ENCODE measurements at regions not wholly inside any gene's neighbourhood (a gene's known extent, or its start where the extent isn't known, plus 50 kb on each side); places are given as distances from the start of the nearest gene placed in this dataset.
A peak's percentile ranks its signal among the peaks of the same experiment; 100 is the strongest.

DNA sequence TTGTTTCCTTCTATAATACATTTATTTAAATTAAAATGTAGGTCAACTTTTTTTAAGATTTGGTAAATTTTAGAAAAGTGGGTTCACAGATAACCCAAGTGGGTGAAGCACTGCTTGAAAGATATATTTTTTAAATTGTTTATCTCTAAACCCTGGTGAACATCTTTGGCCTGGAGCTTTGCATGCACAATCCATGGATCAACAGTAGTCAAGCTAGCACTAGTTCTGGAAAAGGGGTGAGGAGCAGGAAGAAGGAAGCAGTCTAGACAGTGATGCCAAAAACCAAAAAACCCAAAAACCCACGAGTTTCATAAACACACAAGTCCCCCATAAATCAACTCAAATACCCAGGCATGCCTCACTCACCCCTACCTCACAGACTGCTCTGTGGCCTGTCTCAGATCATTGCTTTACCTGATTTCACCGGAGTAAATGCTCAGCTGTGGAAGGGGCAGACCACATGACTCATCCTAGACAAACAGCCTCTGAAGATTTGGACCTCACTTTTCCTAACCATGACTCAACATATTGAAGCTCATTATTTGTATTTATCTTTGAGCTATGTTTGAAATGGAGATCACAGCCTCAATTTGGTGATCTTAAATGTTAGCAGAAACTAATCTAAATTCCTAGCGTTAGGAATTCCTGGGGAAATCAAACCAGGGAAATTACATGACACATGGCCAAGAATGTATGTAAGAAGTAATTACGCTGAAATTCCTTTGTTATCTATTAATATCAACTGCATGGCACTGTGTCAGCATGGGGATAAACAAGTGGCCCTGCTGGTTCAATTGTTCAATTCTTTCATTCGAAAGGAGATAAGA, 149.6 kb downstream of the ZNF608 start (continued):
- peak; percentile 87 for TF ChIP-seq MEIS2 (IDR thresholded peaks at IDR 0.05; ENCODE audit: partially characterized antibody)
- TF ChIP-seq FOSL1 (tag; conservative IDR thresholded peaks at IDR 0.05), result peak; percentile 93
- TF ChIP-seq ATF7 (IDR thresholded peaks at IDR 0.05), result peak; percentile 22; the same call in 1 of the 2 replicates
- no peak; the same call in 1 of the 2 replicates for TF ChIP-seq HES1 (IDR thresholded peaks at IDR 0.05; ENCODE audit: low read depth)
- peak; percentile 89 for TF ChIP-seq SMAD4 (CRISPR knock-in tag; conservative IDR thresholded peaks at IDR 0.05)
- TF ChIP-seq MAFG (tag; conservative IDR thresholded peaks at IDR 0.05), result peak; percentile 93
- peak in 1 of 2 experiments; percentile 17; a peak in 1 of 4 replicates for TF ChIP-seq KDM1A (IDR thresholded peaks at IDR 0.05)
- TF ChIP-seq ZNF318 (IDR thresholded peaks at IDR 0.05; ENCODE audit: borderline replicate concordance in 1 of 2, low read depth in 1 of 2), result peak in 1 of 2 experiments; percentile 63; a peak in 2 of 4 replicates
- TF ChIP-seq THRAP3 (IDR thresholded peaks at IDR 0.05; ENCODE audit: borderline replicate concordance), result no peak
- TF ChIP-seq ZNF408 (CRISPR knock-in tag; IDR thresholded peaks at IDR 0.05; ENCODE audit: low read depth), result no peak
- TF ChIP-seq MEF2D (tag; conservative IDR thresholded peaks at IDR 0.05; ENCODE audit: low read depth), result no peak
- no peak for TF ChIP-seq TRIM25 (IDR thresholded peaks at IDR 0.05; ENCODE audit: borderline replicate concordance)
- TF ChIP-seq EHMT2 (IDR thresholded peaks at IDR 0.05), result 0 out of 2 replicates have a peak, but pooled peaks have one; percentile 16
- no peak for TF ChIP-seq SRSF9 (IDR thresholded peaks at IDR 0.05; ENCODE audit: borderline replicate concordance, low read depth, low read length)
- no peak for TF ChIP-seq CEBPG (CRISPR knock-in tag; IDR thresholded peaks at IDR 0.05)
- 0 out of 4 replicates have a peak, but pooled peaks of 1 of the 2 experiments have one; percentile 17 for TF ChIP-seq CEBPG (tag; conservative IDR thresholded peaks at IDR 0.05 in 1 of 2, IDR thresholded peaks at IDR 0.05 in 1 of 2)
- peak; percentile 54; the same call in 1 of the 2 replicates for TF ChIP-seq RAD51 (IDR thresholded peaks at IDR 0.05; ENCODE audit: borderline replicate concordance, low read depth)

Data from K562 (cell line).